Gastroesophageal sphincter (tissue), 3 donors: ENCODE measurements at regions not wholly inside any gene's neighbourhood (a gene's known extent, or its start where the extent isn't known, plus 50 kb on each side); places are given as distances from the start of the nearest gene placed in this dataset.

Experiments used
- CTCF ChIP-seq, 4 experiments: fragments of 200-600 bp in 2 of 4; fragments of 450-650 bp in 2 of 4; sonication (generic) in 1 of 4; IDR thresholded peaks; one replicate each; pipeline ENCODE4 v1.5.1; 2017 to 2019; ENCODE audit warnings: antibody characterized with exemption in 4 of 4, mild to moderate bottlenecking in 2 of 4, moderate library complexity in 2 of 4
- EP300 ChIP-seq: sonication (generic); formaldehyde crosslinking; IDR thresholded peaks from one replicate; pipeline ENCODE4 v1.6.1; 2017; ENCODE audit warnings: antibody characterized with exemption, mild to moderate bottlenecking
- POLR2A ChIP-seq, 2 donors: fragments of 450-650 bp; IDR thresholded peaks; one replicate each; pipeline ENCODE4 v1.6.1; 2017; ENCODE audit warnings: antibody characterized with exemption in 2 of 2, mild to moderate bottlenecking in 2 of 2, moderate library complexity in 1 of 2
- POLR2AphosphoS5 ChIP-seq: sonication (generic); formaldehyde crosslinking; IDR thresholded peaks from one replicate; pipeline ENCODE4 v1.6.1; 2017; ENCODE audit warnings: antibody characterized with exemption

- TF ChIP-seq CTCF (IDR thresholded peaks at IDR 0.05) = no peak
- no peak for TF ChIP-seq POLR2AphosphoS5
- no peak for TF ChIP-seq POLR2A (IDR thresholded peaks at IDR 0.05)
- TF ChIP-seq EP300 = no peak
Measured at GRCh38 chr2:2877427-2877826, 500.2 kb downstream of the EIPR1 start.
